Cardiac muscle cell (in vitro differentiated cells and primary cell): ENCODE measurements at regions not wholly inside any gene's neighbourhood (a gene's known extent, or its start where the extent isn't known, plus 50 kb on each side); places are given as distances from the start of the nearest gene placed in this dataset.

Source experiments
- DNase-seq, 2 donors: peaks; one replicate each; pipeline versions ENCODE4 v3.0.0 to v3.0.0-alpha.2; 2010 to 2017; ENCODE audit warnings: low read depth in 1 of 2, low spot score in 1 of 2
- H3K27ac ChIP-seq: fragments of 200-600 bp; sonication (generic); 2 replicates; pipeline ENCODE4 v1.5.1; 2016
- H3K27me3 ChIP-seq: fragments of 200-600 bp; sonication (generic); 2 replicates; pipeline ENCODE4 v1.6.0; 2016; ENCODE audit warnings: control low read depth
- H3K36me3 ChIP-seq: fragments of 200-600 bp; sonication (generic); 2 replicates; pipeline ENCODE4 v1.5.1; 2016; ENCODE audit warnings: control low read depth
- H3K4me1 ChIP-seq: fragments of 200-600 bp; sonication (generic); 2 replicates; pipeline ENCODE4 v1.8.1; 2017; ENCODE audit warnings: low read depth, mild to moderate bottlenecking, mixed run types
- H3K4me3 ChIP-seq: fragments of 200-600 bp; sonication (generic); 2 replicates; pipeline ENCODE4 v1.5.1; 2016; ENCODE audit warnings: mild to moderate bottlenecking
- H3K9me3 ChIP-seq: fragments of 200-600 bp; sonication (generic); 2 replicates; pipeline ENCODE4 v1.5.1; 2017; ENCODE audit warnings: low read depth, mild to moderate bottlenecking, control low read depth
- TF ChIP-seq, protein P1 (sequence below): IDR thresholded peaks from 2 replicates; pipeline ENCODE4 v1.5.1; 2012; ENCODE audit warnings: low read depth, mild to moderate bottlenecking, low read length

DNA sequence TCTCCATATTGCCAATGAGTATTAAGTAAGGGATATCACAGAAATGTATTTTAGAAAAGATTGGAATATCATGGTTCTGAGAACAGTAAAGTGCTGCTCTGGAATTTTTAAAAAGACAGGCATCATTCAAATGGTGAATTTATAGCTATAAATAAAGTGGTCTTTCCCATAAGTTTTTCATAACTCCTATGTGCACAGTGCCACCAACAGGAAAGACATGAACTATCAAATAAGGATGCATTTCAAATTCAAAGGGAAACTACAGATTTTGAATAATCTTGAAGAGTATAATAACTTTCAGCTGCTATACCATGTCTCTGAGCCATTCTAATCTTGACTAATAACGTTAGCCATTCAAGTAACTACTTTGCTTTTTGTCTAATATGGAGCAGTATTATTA is 456.8 kb upstream of the GJE1 start:
- H3K9me3 ChIP-seq = no peaks in the 10 kb centered on the region
- no peak overlapping the region for H3K4me3 ChIP-seq
- H3K27ac ChIP-seq = no peak overlapping the region
- H3K27me3 ChIP-seq = no peaks in the 10 kb centered on the region
- no peaks in the 10 kb centered on the region for H3K36me3 ChIP-seq
- TF ChIP-seq, protein P1, sequence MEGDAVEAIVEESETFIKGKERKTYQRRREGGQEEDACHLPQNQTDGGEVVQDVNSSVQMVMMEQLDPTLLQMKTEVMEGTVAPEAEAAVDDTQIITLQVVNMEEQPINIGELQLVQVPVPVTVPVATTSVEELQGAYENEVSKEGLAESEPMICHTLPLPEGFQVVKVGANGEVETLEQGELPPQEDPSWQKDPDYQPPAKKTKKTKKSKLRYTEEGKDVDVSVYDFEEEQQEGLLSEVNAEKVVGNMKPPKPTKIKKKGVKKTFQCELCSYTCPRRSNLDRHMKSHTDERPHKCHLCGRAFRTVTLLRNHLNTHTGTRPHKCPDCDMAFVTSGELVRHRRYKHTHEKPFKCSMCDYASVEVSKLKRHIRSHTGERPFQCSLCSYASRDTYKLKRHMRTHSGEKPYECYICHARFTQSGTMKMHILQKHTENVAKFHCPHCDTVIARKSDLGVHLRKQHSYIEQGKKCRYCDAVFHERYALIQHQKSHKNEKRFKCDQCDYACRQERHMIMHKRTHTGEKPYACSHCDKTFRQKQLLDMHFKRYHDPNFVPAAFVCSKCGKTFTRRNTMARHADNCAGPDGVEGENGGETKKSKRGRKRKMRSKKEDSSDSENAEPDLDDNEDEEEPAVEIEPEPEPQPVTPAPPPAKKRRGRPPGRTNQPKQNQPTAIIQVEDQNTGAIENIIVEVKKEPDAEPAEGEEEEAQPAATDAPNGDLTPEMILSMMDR = peak; percentile 35
- no peaks in the 10 kb centered on the region for H3K4me1 ChIP-seq
- peak in 1 of 2 donors; percentile 38 for DNase-seq

- TF ChIP-seq, protein P1 = no peak
- DNase-seq = no peak
- no peak overlapping the region for H3K27ac ChIP-seq
These were observed 463.6 kb upstream of the GJE1 start for GRCh38 chr6:141669141-141669540.

DNA sequence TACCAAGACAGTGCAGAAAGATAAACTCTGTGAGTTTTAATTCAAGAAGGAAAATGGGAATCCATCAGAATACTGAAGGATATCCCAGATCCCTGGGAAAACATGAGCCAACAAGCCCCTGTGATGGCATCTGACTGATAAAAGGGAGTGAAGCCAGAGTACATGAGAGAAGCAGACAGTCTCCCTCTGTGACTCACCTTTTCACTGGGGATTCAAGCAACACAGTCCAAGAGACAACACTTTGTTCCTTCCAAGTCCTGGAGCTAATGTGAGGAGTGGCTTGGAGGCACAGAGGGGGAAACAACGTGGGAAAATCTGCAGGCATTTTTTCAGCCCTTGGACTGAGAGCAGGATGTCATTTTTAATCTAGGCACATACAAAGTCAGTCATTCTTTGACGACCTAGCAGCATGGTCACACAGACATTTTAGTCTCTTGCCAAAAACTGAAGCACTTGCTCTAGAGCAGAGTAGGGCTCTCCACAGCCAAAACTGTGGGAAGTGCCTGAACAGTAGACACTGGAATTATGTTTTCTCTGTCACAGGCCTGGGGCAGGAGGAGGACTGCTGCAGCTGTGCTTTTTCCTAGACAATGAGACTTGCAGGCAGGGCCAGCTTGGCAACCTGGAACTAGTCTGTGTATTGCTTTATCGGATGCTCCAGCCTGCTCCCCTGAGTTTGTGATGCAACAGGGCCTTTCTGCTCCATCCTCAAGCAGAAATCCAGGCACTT is 465.0 kb upstream of the GJE1 start:
- Histone ChIP-seq H3K4me1 (peaks cover 3% of the 10 kb centered on the region), H3K36me3 (no peaks in the 10 kb centered on the region), H3K27ac (no peak overlapping the region), H3K4me3 (no peak overlapping the region), H3K27me3 (no peaks in the 10 kb centered on the region), H3K9me3 (no peaks in the 10 kb centered on the region)
- peak in 1 of 2 donors; percentile 7 for DNase-seq
- TF ChIP-seq, protein P1 = no peak

More at GRCh38 chr6:141669141-141669540, 463.6 kb upstream of the GJE1 start:
- no peaks in the 10 kb centered on the region for H3K27me3 ChIP-seq
- H3K9me3 ChIP-seq = no peaks in the 10 kb centered on the region
- peaks cover 3% of the 10 kb centered on the region for H3K4me1 ChIP-seq
- H3K4me3 ChIP-seq = no peak overlapping the region
- H3K36me3 ChIP-seq = no peaks in the 10 kb centered on the region

DNA sequence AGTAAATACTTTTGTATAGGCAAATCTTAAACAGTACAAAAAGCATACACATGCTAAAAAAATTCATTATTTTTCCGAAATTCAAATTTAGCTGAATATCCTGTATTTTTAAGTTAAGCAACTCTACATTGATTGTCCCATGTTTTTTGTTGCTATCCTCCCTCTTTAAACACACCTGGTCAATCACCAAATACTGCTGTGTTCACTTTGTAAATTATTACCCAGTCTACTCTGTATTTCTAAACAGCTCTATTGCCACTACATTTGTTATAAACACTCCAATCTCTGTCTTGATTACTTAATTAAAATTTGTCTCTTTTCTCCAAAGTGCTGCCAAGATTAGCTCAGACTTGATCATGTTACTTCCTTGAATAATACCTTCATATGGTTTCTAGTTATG is 466.5 kb upstream of the GJE1 start:
- Histone ChIP-seq H3K27me3 (no peaks in the 10 kb centered on the region), H3K4me1 (peaks cover 3% of the 10 kb centered on the region), H3K9me3 (no peaks in the 10 kb centered on the region), H3K27ac (no peak overlapping the region), H3K36me3 (no peaks in the 10 kb centered on the region), H3K4me3 (no peak overlapping the region)
- TF ChIP-seq, protein P1 = no peak
- DNase-seq = no peak

GRCh38 chr6:141664744-141665143 is 468.0 kb upstream of the GJE1 start:
- TF ChIP-seq, protein P1 = no peak
- H3K27me3 ChIP-seq = no peaks in the 10 kb centered on the region

More at GRCh38 chr6:141664744-141665143, 468.0 kb upstream of the GJE1 start:
- H3K9me3 ChIP-seq = no peaks in the 10 kb centered on the region
- H3K36me3 ChIP-seq = no peaks in the 10 kb centered on the region
- H3K4me3 ChIP-seq = no peak overlapping the region
- no peak overlapping the region for H3K27ac ChIP-seq
- DNase-seq = no peak
- H3K4me1 ChIP-seq = peaks cover 3% of the 10 kb centered on the region
